SU-DHL-6 (cell line): ENCODE measurements at regions not wholly inside any gene's neighbourhood (a gene's known extent, or its start where the extent isn't known, plus 50 kb on each side); places are given as distances from the start of the nearest gene placed in this dataset.

Source experiments
- CTCF ChIP-seq: fragments of 200-600 bp; sonication (generic); IDR thresholded peaks from one replicate; pipeline ENCODE4 v1.5.1; 2017; ENCODE audit warnings: antibody characterized with exemption, mild to moderate bottlenecking, low read length, moderate library complexity; ENCODE audit not compliant: insufficient read depth, poor library complexity, severe bottlenecking
- EZH2phosphoT487 ChIP-seq: fragments of 200-600 bp; sonication (generic), shearing (Covaris generic); conservative IDR thresholded peaks from 2 replicates; pipeline ENCODE4 v1.6.1; 2018; ENCODE audit warnings: mild to moderate bottlenecking, antibody characterized with exemption, low read length, moderate library complexity, mixed read lengths

DNA sequence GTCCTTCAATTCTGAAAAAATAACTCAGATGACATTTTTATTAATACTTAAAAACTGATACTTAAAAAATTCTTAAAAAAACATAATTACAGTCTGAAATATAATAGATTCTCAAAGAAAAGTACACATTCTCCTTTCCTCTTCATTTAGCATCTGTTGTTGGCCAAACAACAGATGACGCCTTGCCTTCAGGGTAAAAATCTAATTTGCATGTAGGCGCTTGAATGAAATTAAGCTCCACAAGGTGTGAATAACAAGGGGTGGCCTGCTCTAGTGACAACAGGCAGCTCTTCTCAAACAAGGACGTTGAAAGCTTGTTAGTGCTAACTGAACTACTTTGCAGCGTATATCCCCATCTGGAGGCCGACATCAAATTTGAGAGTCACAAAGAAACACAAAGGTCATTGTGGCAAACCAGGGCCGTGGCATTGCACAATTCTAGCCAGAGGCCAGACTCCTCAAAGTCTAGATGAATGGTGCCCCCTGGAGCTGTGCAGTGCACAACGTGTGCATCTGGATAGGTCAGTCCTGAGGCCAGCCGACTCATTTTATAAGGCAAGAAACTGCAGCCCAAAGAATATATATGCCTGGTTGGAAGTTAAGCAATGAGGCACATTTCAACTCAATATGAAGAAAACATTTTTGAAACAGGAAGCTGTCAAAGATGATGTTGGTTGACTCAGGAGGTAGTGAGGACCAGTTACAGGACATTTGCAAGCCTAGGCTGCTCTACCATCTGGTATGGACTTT is 459.2 kb upstream of the RUNX1 start:
- TF ChIP-seq CTCF (no peak), EZH2phosphoT487 (no peak)
